ENCODE measurements at regions not wholly inside any gene's neighbourhood (a gene's known extent, or its start where the extent isn't known, plus 50 kb on each side); places are given as distances from the start of the nearest gene placed in this dataset.

GRCh38 chr10:130748409-130749057 lies 563.0 kb downstream of the TCERG1L start:
- TF ChIP-seq SUZ12 (IDR thresholded peaks at IDR 0.05) (no peak), PKNOX1 (IDR thresholded peaks at IDR 0.05) (no peak), HDGF (IDR thresholded peaks at IDR 0.05; ENCODE audit: borderline replicate concordance) (no peak), FOXM1 (IDR thresholded peaks at IDR 0.05; ENCODE audit: borderline replicate concordance) (no peak), FOXA1 (IDR thresholded peaks at IDR 0.05) (no peak), ZNF384 (IDR thresholded peaks at IDR 0.05) (no peak), TARDBP (IDR thresholded peaks at IDR 0.05) (no peak)

Measured in HEK293T (cell line).